HepG2 (cell line): ENCODE measurements at regions not wholly inside any gene's neighbourhood (a gene's known extent, or its start where the extent isn't known, plus 50 kb on each side); places are given as distances from the start of the nearest gene placed in this dataset.

Experiments
- ATAC-seq: fragments of 200-7000 bp; cut with Tn5 transposase; 3 replicates; pipeline ENCODE4 v1.9.1; 2020; ENCODE audit warnings: mild to moderate bottlenecking, moderate library complexity
- BruUV-seq: library from RNA; stranded (reverse); fragments of 400-500 nt; replicated peaks from 2 replicates; lab custom pipeline; 2021; lab: Mats Ljungman, UMichigan
- CTCF ChIA-PET: fragments of 300-600 bp; formaldehyde crosslinking; extraction: SDS; loops from one replicate; lab custom pipeline; 2021; ENCODE audit warnings: low total read pairs, inconsistent platforms, low intra/inter-chr PET ratio; lab: Yijun Ruan, JAX
- POLR2A ChIA-PET: fragments of 350-600 bp; sonication (Branson Sonifier 250); formaldehyde crosslinking; loops from one replicate; lab custom pipeline; 2020; ENCODE audit warnings: antibody characterized with exemption, inconsistent platforms; lab: Yijun Ruan, JAX
- DNase-seq: peaks from one replicate; pipeline ENCODE4 v3.0.0-alpha.2; 2015; ENCODE audit warnings: low spot score
- FAIRE-seq: peaks from 3 replicates; lab custom pipeline; 2011; peaks lifted over from hg19 to GRCh38; lab: Jason Lieb, UNC
- H2AFZ ChIP-seq: one replicate; pipeline ENCODE4 v1.6.1; 2011; ENCODE audit warnings: low read length, inconsistent platforms
- H3K27ac ChIP-seq: fragments of 300-600 bp; 3 replicates; pipeline ENCODE4 v1.8.0; 2011; ENCODE audit warnings: mixed run types, mild to moderate bottlenecking, mixed read lengths, low read length, inconsistent platforms; ENCODE audit not compliant: insufficient read depth; ENCODE audit errors: extremely low read length
- H3K27me3 ChIP-seq, 2 experiments: fragments of 200-600 bp in 1 of 2; 2 replicates in 1 of 2; 3 replicates in 1 of 2; pipeline versions ENCODE4 v1.6.0 to v1.8.0; 2011; ENCODE audit warnings: low read length in 2 of 2, mild to moderate bottlenecking in 2 of 2, moderate library complexity in 2 of 2, inconsistent platforms in 1 of 2; ENCODE audit not compliant: insufficient read depth in 2 of 2, control insufficient read depth in 1 of 2
- H3K36me3 ChIP-seq, 2 experiments: fragments of 200-600 bp in 1 of 2; replicated peaks in 1 of 2; 2 replicates in 1 of 2; 3 replicates in 1 of 2; pipeline versions ENCODE4 v1.5.1 to v1.8.0; 2011; ENCODE audit warnings: low read length in 2 of 2, inconsistent platforms in 1 of 2; ENCODE audit not compliant: insufficient read depth in 2 of 2, control insufficient read depth in 1 of 2
- H3K4me1 ChIP-seq: 2 replicates; pipeline ENCODE4 v1.5.1; 2012; ENCODE audit warnings: low read length, inconsistent platforms; ENCODE audit not compliant: insufficient read depth
- H3K4me2 ChIP-seq: 2 replicates; pipeline ENCODE4 v1.6.0; 2011; ENCODE audit warnings: low read depth, low read length, inconsistent platforms
- H3K4me3 ChIP-seq, 3 experiments: fragments of 200-600 bp in 1 of 3; sonication (generic), shearing (Covaris generic) in 1 of 3; replicated peaks in 1 of 3; 2 replicates each; pipeline ENCODE4 v1.5.1; 2011 to 2016; ENCODE audit warnings: low read length in 3 of 3, inconsistent platforms in 2 of 3, low read depth in 2 of 3, mild to moderate bottlenecking in 2 of 3, control low read depth in 1 of 3, mixed read lengths in 1 of 3; ENCODE audit not compliant: insufficient read depth in 1 of 3
- H3K79me2 ChIP-seq: one replicate; pipeline ENCODE4 v1.6.1; 2011; ENCODE audit warnings: low read length, inconsistent platforms; ENCODE audit not compliant: insufficient read depth
- H3K9ac ChIP-seq: 2 replicates; pipeline ENCODE4 v1.6.0; 2011; ENCODE audit warnings: mild to moderate bottlenecking, low read depth, low read length, inconsistent platforms; ENCODE audit not compliant: insufficient read depth
- H3K9me3 ChIP-seq: 2 replicates; pipeline ENCODE4 v1.5.1; 2012; ENCODE audit warnings: mild to moderate bottlenecking, low read length
- H4K20me1 ChIP-seq: 2 replicates; pipeline ENCODE4 v1.6.0; 2011; ENCODE audit warnings: inconsistent platforms, mild to moderate bottlenecking, low read length, moderate library complexity; ENCODE audit not compliant: insufficient read depth
- AHR ChIP-seq: IDR thresholded peaks from 2 replicates; pipeline ENCODE4 v1.6.1; 2018; ENCODE audit warnings: missing genetic modification reagents, missing compliant biosample characterization
- ETV5 ChIP-seq: IDR thresholded peaks from 2 replicates; pipeline ENCODE4 v1.6.1; 2018; ENCODE audit warnings: missing biosample characterization, missing genetic modification reagents, inconsistent platforms, borderline replicate concordance
- KLF11 ChIP-seq: IDR thresholded peaks from 2 replicates; pipeline ENCODE4 v1.6.1; 2016; ENCODE audit warnings: missing compliant biosample characterization
- MTA1 ChIP-seq: sonication (generic); formaldehyde crosslinking; IDR thresholded peaks from 2 replicates; pipeline ENCODE4 v1.4.0; 2020; ENCODE audit warnings: missing genetic modification reagents, mild to moderate bottlenecking, borderline replicate concordance
- SALL1 ChIP-seq: sonication (generic); formaldehyde crosslinking; IDR thresholded peaks from 2 replicates; pipeline ENCODE4 v1.8.0; 2022; ENCODE audit warnings: mild to moderate bottlenecking, missing genetic modification reagents
- TARDBP ChIP-seq: sonication (generic); formaldehyde crosslinking; IDR thresholded peaks from 2 replicates; pipeline ENCODE4 v1.8.0; 2022; ENCODE audit warnings: mild to moderate bottlenecking, missing genetic modification reagents
- WGBS: methylation state at CpG from one replicate; pipeline ENCODE4 v1.1.6; 2017; ENCODE audit warnings: low lambda C conversion rate; 5-methylcytosine and 5-hydroxymethylcytosine counted together
- in situ Hi-C: cut with HindIII; loops from 2 replicates; pipeline ENCODE4 v1.10.0; 2017; ENCODE audit warnings: low pct_unique_long_range_greater_than_20kb; ENCODE audit not compliant: extremely low pct_ligation_motif_present
- intact Hi-C: fragments of 100-400 bp; cut with micrococcal nuclease; formaldehyde crosslinking; loops from one replicate; pipeline ENCODE4 v1.10.0; 2022; ENCODE audit not compliant: unreplicated experiment

DNA sequence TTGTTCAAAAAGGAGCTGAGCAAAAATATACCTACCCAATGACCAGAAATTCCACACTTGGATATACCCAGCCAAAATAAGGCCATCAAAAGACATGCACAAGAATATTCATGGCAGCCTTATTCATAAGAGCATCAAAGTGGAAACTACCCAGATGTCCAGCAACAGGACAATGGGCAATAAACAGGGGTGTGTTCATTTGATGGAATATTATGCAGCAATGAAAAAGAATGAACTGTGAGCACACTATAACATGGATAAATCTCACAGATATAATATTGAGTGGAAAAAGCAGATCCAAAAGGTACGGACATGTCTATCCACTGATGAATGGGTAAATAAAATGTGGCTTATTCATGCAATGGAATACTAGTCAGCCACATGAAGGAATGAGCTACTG lies 209.2 kb upstream of the LHX5 start:
- no peak overlapping the region for H2AFZ ChIP-seq
- H3K36me3 ChIP-seq, result no peaks in the 10 kb centered on the region
- POLR2A ChIA-PET, result no interaction called here
- no peak overlapping the region for H3K27ac ChIP-seq
- intact Hi-C loops (no loop called here), in situ Hi-C loops (no loop called here)
- ATAC-seq, result no peak
- peaks cover 0 to 41% of the 10 kb centered on the region in 2 experiments; a peak in 4 of 5 replicates for H3K27me3 ChIP-seq
- no peaks in the 10 kb centered on the region for H4K20me1 ChIP-seq
- no peak for FAIRE-seq
- H3K4me2 ChIP-seq, result no peak overlapping the region
- TF ChIP-seq KLF11, result no peak
- no peak overlapping the region for H3K9ac ChIP-seq
- DNase-seq, result no peak
- no peaks in the 10 kb centered on the region for H3K79me2 ChIP-seq
- no TSS peak for BruUV-seq
- CTCF ChIA-PET, result no interaction called here
- no peaks in the 10 kb centered on the region for H3K9me3 ChIP-seq
- no peak overlapping the region for H3K4me3 ChIP-seq
- 4% methylated on average over 1 of the region's 1 CpG for WGBS
- H3K4me1 ChIP-seq, result no peaks in the 10 kb centered on the region

GRCh38 chr12:113678223-113679119 lies 206.8 kb upstream of the LHX5 start:
- Histone ChIP-seq H3K79me2 (no peaks in the 10 kb centered on the region), H3K36me3 (no peaks in the 10 kb centered on the region), H3K4me3 (no peak overlapping the region), H3K9me3 (no peaks in the 10 kb centered on the region), H3K4me1 (no peaks in the 10 kb centered on the region), H3K4me2 (no peak overlapping the region), H3K27me3 (peaks cover 2 to 48% of the 10 kb centered on the region in 2 experiments), H2AFZ (no peak overlapping the region), H4K20me1 (no peaks in the 10 kb centered on the region), H3K27ac (no peak overlapping the region), H3K9ac (no peak overlapping the region)
- intact Hi-C loops, result no loop called here
- in situ Hi-C loops, result no loop called here
- ATAC-seq (no peak), DNase-seq (no peak), FAIRE-seq (no peak)
- ChIA-PET CTCF (no interaction called here), POLR2A (no interaction called here)
- WGBS, result 23% methylated on average over 16 of the region's 16 CpGs
- no TSS peak for BruUV-seq
- TF ChIP-seq MTA1 (CRISPR knock-in tag) (no peak), ETV5 (CRISPR knock-in tag) (no peak), AHR (CRISPR knock-in tag) (no peak), SALL1 (CRISPR knock-in tag) (no peak), TARDBP (CRISPR knock-in tag) (no peak)
